ENCODE measurements at regions not wholly inside any gene's neighbourhood (a gene's known extent, or its start where the extent isn't known, plus 50 kb on each side); places are given as distances from the start of the nearest gene placed in this dataset.

DNA sequence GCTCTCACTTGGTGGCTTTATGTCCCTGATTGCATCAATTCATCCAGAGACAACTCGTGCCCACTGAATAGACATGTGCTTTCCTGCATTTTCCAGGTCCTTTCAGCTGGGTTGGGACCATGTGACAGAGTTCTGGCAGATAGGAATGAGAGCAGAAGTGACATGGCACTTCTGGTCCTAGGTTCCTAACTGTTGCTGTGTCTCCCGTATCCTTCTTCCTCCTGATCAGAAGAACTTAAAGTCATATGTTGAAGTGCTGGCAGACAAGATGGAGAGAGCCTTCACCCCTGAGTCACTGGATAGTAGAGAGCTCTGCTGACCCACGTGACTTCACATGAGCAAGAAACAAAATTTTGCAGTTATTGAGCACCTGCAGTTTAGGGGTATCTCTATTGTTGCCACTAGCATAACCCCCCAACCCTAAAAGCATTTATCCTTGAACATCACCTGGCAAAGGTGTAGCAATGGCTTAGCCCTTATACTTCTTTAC is 80.0 kb downstream of the NREP start:
- DNase-seq: no peak

- DNase-seq: peak; percentile 50
Observed at GRCh38 chr5:111676466-111676865, 80.5 kb downstream of the NREP start.

DNA sequence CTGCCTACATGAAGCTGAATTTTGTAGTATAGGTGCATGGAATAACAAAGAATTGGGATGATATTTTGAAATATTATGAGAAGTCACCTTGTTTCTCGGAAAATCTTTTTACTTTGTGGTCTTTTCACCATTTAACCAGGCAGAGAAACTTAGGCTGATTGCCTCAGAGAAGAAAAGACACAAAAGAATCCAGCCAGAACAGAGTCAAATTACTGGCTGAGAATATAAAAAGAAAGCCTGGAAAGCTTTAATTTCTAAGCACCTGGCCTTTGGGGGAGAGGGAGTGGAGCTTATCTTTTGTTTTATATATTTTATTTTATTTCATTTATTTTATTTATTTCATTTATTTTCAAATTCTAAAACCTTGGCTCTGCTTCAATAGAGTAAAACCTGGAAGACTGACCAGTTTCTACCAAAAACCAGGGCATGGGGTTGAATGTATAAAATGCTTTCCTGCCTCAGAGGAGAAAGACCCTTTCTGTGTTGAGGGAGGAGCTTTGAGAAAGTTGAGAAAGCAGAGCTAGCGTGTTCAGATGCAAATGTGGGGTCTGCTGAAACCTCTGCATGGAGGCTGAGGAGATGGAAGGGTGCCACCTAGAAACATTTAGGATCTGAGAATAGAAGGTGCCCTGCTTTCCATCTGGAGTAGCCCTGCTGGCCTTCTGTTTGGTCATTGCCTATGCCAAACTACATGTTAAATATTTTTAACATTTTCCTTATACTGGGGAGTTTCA is 81.6 kb downstream of the NREP start:
- no peak for DNase-seq

DNA sequence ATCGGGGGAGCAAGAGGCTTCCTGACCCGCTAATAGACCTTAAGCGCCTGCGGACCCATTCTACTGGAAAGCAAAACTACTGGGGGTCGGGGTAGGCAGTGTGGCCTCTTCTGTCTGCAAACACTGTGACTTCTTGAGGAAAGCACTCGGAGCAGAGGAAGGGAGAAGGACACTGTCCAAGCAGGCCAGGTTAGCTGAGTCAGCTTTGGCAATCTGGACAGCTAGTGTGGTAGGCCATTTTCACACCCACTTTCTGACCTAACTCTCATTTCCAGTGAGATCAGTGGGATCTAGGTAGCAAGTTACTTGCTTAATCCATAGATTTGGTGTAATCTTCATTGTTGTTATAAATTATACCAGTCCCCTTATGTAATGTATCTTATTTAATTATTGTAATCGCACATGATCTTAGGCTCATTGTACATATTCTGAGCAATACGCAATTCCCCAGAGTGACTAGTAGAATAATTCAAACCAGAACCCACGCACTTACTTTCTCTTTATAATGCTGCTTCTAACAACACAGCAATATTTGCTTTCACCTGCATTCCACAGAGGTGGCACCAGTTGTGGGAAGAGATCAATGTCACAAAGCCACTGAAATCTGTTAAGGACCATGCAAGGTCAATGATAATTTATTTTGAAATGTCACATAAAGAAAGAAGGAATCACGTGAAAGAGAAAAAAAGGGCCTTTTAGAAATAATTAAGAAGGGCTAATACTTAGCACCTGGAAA is 82.9 kb downstream of the NREP start:
- no peak for DNase-seq

GRCh38 chr5:111672099-111672498 is 84.9 kb downstream of the NREP start:
- DNase-seq: no peak

DNA sequence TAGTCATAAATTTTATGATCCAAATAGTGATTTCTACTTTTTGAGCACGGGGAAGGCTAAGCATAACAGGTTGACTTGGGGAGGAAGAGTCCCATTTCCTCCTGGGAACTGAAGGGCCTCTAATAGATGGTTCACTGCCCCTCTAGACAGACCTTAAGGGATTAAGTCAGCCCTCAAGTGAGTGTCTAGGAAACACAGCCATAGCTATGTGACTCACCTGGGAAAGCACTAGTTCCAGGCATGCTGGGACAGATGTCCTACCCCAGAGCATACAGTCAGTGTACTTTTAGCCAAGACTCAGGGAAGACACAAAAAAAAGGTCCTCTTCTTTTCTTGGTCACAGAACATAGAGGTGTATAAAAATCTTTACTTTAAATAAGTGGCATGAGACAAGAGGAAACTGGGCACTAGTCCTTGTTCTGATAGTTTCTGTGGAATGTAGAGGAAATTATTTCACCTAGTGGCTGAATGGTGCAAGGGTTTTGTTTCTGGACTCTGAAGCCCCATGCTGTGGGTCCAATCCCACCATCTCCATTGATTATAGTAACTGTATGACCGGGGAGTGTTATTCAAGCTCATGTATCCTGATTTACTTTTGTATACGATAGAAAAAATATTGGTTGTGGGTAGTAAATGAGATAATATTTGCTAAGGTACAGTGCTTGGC is 86.0 kb downstream of the NREP start:
- DNase-seq: peak; percentile 14

GRCh38 chr5:111668477-111669414 is 88.2 kb downstream of the NREP start:
- DNase-seq: peak; percentile 50

DNA sequence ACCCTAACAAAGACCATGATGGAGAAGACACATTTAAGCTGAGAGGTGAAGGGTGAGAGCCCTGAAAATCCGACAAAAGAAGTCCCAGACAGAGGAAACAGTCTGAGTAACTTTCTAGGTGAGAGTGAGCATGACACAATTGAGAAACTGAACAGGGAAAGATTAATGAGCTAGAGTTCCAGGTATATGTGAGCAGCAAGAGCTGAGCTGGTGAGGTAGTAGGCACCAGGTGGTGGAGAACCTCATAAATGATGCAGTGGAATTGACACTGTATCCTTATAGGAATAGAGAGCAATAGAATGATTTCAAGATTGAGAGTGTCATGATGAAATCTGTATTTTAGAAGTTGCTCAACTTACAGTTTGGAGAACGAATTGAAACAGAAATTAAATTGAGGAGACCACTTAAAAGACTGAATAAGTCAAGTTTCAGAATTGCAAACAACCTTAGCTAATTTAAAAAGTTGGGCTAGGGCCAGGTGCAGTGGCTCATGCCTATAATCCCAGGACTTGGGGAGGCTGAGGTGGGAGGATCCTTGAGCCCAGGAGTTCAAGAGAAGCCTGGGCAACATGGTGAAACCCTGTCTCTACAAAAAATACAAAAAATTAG is 89.8 kb downstream of the NREP start:
- no peak for DNase-seq

- DNase-seq: no peak
Observed at GRCh38 chr5:111656580-111656979, 100.4 kb downstream of the NREP start.

- peak; percentile 4 for DNase-seq
Observed at GRCh38 chr5:111655169-111655924, 101.6 kb downstream of the NREP start.

DNA sequence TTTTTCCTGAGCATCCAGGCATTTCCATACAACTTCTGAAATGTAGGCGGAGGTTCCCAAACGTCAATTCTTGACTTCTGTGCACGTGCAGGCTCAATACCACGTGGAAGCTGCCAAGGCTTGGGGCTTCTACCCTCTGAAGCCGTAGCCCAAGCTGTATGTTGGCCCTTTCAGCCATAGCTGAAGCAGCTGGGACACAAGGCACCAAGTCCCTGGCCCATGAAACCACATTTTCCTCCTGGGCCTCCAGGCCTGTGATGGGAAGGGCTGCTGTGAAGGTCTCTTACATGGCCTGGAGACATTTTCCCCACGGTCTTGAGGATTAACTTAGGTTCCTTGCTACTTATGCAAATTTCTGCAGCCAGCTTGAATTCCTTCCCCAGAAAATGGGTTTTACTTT is 103.6 kb downstream of the NREP start:
- DNase-seq: no peak

DNA sequence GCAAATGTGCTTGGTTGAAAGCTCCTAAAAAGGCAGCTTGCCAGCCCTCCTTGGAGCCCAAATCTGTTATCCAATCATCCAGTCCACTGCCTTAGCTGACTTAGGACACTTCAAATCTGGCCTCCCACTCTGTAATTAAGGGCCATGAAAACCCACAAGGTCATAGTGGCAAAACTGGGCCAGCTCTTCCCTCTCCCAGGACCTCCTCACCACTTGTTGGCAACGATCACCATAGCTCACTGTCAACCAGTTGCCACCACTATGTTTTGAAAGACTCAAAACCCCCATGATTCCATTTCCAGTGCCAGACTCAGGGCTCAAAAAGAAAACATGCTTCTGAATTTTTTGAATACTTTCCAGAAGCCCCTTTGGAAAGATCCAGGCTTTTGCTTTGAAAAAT is 107.5 kb downstream of the NREP start:
- no peak for DNase-seq

GRCh38 chr5:111645303-111645838 is 111.6 kb downstream of the NREP start:
- DNase-seq: no peak

DNA sequence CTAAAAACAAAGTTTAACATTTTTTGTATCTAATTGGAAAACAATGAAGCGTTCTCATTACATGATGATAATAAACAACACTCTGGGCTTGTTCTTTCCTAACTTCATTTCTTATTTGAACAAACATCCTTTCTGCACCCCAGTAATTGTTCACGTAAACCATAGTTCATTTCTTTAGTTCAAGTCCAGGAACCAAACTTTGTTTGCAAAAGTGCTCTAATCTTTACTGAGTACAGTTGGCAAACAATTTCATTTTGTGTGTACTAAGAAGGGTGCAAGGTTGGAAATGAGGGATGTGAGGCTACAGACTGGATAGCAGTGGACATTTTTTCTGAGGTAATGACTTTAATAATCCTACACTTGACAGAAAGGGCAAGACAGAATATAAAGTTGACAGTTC is 113.5 kb downstream of the NREP start:
- DNase-seq: no peak

- DNase-seq: peak; percentile 62
Observed at GRCh38 chr5:111641533-111642233, 115.3 kb downstream of the NREP start.

DNA sequence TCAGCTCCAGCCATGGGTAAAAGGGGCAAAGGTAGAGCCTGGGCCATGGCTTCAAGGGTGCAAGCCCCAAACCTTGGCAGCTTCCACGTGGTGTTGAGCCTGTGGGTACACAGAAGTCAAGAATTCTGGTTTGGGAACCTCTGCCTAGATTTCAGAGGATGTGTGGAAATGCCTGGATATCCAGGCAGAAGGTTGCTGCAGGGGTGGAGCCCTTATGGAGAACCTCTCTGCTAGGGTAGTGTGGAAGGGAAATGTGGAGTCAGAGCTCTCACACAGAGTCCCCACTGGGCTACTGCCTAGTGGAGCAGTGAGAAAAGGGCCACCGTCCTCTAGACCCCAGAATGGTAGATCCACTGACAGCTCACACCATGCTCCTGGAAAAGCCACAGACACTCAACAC is 117.1 kb downstream of the NREP start:
- DNase-seq: no peak

DNA sequence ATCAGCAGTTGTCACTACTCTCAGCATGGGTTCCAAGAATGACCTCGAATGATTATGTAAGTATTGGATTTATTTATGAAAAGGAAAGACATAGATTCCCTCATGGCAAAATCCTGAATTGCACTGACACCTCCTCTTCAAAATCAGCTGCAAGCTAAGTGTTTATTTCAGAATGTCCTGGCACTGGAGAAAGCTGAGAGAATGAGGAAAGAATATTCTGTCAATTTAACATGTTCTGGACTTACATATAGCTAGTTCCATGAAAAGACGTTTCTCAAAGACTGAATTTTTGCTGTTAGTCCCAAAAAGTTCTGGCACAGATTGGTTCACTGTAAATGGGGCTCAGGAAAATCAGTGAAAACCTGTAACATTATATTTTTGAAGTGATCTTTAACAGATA is 120.3 kb downstream of the NREP start:
- DNase-seq: no peak

- peak; percentile 10 for DNase-seq
Observed at GRCh38 chr5:111635916-111636570, 121.0 kb downstream of the NREP start.

DNA sequence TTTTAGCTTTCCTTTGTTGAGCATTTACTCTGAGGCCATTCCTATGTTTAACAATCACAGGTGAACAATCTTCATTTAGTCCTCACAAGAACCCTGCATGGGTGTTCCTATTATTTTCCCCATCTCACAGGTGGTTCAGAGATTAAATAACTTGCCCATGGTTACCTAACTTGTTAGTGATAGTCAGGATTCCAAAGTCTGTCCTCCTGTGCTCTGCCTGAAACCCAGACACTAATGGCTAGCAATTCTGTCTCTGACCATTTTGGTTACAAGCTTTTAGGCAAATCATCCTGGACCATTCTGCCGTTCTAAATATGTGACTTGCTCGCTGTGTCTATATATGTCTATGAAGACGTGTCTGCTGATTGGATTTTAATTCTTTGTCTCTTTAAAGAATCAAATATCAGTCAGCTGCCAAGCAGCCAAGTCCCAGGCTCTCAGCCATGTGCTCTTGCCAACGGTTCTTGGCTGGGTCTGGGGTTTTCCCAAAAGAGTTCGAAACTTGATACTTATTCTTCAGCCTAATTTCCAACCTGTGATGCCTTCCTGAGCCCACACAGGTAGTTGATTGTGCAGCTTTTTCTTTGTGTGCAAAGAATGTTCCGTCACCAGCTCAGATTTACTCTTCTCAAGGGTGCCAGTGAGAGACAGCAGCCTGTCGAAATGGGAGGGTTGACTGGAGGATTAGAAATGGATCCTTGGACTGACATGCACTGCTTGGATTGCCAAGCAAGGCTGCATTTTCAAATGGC is 121.7 kb downstream of the NREP start:
- no peak for DNase-seq
